CD4-positive, alpha-beta T cell treated with Interleukin-12 subunit alpha and Interleukin-12 subunit beta, for 1 hour (primary cell): ENCODE measurements at regions not wholly inside any gene's neighbourhood (a gene's known extent, or its start where the extent isn't known, plus 50 kb on each side); places are given as distances from the start of the nearest gene placed in this dataset.

Experiments
- DNase-seq: peaks from one replicate; pipeline ENCODE4 v3.0.0-alpha.2; 2020

DNA sequence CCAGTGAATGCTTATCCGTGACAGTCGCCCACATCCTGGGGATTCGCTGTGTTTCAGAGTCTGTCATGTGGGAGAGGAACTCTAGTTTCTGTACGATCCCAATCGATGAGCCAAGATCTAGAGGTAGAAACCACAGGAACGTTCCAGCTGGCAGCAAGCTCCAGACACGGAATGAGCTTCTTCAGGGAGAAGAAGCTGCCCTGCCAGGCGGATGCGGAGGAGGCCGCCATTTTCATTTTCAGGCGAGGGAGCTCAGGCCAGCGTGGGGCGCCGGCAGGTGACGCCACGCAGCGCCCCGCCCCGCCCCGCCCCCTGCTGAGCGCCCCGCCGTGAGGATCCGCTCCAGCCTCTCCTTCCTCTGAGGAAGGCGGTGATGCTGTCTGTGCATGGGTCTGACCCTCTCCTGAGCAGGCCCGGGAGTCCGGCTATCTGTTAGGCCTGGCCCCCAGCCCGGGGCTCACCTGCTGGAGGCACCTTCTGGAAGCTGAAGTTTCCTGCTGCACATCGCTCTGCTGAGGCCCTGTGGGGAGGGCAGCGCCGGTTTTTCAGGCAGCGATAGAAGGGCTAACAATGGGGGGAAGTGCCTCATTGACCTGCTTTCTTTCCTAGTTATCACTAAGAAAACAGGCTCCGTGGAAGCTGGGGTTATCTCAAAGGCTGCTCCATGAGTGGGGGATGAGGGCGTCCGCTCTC is 147.5 kb downstream of the ERMARD start:
- DNase-seq: no peak

DNA sequence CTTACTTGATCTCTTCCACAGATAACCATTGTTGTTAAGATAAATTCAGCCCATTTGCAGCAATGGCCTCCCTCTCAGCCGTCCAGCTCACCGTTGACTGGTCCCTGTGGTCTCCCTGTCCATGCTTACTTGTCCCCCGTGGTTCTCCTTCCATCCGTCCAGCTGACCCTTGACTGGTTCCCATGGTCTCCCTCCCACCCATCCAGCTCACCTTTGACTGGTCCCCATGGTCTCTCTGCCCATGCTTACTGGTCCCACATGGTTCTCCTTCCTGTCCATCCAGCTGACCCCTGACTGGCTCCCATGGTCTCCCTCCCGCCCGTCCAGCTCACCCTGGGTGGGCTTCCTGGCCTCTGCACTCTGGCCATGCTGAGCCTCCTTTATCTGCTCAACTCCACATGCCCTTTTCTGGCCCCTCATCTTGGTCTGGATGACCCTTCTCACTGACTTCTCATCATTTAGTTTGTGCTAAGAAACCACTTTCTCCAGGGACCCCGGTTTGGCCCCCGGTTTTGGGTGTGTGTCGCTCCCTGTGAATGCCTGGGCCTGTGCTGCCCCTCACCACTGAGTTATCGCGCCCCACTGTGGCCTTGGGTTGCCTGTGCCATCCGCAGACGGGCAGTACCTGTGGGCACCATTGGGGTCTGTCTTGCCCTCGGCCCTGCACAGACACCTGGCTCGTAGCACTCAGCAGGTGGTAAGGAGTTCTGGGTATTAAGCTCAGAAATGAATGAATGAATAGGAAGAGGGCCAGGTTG is 146.4 kb downstream of the ERMARD start:
- DNase-seq: no peak

DNA sequence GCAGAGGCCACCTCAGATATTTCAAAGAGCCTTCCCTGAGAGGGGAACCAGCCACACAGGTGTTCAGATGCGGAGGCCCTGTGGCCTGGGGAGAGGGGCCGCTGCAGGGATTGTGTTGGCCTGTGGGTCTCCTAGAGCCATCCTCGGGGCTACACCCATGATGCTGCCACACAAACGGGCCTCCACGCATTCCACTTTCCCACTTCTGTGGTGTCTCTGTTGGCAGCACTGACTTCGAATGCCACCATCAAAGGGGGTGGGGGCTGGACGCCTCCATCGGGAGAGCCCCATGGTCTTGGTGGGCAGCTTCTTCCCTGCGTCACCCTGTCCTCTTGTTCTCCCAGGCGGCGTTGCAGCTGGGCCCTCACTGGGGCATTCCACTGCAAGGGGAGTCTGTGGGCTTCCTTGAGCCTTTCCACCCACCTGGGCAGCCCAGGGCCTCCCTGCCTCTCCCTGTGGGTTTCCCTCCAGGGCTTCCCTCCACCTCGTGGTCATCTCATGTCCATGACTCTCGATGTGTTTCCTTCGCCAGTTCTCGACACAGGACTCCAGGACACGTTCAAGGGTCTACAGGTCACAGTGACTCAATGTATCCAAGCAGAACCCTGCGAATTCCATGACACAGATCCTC is 145.5 kb downstream of the ERMARD start:
- no peak for DNase-seq

DNA sequence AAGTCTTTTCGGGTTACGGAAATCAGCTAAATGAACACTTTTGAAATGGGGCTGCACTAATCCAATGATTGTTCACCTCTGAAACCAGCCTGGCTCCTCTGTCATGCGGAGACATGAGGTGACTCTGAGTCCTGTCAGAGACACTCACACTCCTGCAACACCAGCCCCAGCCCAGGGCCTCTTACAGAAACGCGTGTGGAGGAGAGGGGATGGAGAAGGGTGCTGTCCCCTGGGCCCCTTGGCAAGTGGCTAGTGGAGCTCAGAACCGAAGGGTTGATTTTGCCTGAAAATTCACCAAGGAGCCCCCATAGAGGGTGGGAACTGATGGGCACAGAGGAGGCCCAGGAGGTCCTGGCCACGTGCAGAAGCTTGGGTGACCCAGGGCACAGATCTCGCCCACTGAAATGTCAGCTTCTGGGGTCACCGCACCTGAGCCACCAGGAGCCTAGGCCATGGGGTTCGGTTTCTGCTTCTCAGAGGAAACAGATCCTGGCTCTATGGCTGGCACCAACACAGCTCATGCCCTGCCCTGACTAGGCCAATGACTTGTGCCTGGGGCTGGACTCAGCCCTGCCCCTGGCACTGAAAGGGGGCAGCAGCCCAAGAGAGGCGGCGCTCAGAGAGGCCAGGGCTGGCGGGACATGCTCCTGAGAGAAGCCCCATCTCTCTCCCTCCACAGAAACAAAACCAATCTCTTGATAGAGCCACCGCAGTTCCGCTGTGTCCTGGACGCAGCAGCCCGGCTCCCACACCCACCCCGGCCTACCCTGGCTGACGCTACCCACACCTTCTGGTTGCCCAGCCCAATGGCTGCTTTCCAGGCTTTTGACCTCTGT is 144.7 kb downstream of the ERMARD start:
- DNase-seq: no peak

DNA sequence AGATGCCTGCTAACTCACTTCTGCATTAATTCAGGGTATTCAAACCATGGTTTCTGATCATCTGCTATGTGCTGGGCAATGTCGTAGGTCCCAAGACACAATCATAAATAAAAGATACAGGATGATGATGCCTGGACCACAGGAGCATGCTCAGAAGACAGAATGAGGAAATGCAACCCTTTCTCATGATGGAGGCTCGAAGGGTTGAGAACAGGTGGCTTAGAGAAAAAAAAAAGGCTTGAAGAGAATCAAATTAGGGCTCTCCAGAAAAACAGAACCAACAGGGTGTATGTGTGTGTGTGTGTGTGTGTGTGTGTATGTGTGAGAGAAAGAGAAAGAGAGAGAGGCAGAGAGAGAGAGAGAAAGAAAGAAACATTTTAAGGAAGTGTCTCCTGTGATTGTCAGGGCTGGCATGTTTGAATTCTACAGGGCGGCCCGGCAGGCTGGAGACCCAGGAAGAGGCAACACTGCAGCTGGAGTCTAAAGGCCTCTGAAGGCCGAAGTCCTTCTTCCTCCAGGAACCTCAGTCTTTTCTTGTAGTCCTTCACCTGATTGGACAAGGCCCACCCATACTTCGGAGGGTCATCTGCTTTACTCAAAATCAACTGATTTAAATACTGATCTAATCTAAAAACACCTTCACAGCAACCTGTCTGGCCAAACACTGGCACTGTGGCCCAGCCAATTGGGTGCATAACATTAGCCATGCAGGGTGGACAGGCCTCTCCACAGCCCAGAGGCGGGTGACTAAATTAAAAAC is 143.8 kb downstream of the ERMARD start:
- DNase-seq: no peak

- DNase-seq: no peak
These were observed 143.0 kb downstream of the ERMARD start for GRCh38 chr6:169894377-169894960.

- DNase-seq: no peak
These were observed 142.2 kb downstream of the ERMARD start for GRCh38 chr6:169893624-169894023.

GRCh38 chr6:169891846-169892245 is 140.4 kb downstream of the ERMARD start:
- DNase-seq: no peak

DNA sequence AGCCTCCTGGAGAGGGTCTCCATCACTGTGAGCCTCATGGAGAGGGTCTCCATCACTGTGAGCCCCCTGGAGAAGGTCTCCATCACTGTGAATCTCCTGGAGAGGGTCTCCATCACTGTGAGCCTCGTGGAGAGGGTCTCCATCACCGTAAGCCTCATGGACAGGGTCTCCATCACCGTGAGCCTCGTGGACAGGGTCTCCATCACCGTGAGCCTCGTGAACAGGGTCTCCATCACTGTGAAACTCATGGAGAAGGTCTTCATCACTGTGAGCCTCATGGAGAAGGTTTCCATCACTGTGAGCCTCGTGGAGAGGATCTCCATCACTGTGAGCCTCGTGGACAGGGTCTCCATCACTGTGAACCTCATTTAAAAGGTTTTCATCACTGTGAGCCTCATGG is 140.0 kb downstream of the ERMARD start:
- DNase-seq: no peak

GRCh38 chr6:169890901-169891300 is 139.5 kb downstream of the ERMARD start:
- DNase-seq: no peak

DNA sequence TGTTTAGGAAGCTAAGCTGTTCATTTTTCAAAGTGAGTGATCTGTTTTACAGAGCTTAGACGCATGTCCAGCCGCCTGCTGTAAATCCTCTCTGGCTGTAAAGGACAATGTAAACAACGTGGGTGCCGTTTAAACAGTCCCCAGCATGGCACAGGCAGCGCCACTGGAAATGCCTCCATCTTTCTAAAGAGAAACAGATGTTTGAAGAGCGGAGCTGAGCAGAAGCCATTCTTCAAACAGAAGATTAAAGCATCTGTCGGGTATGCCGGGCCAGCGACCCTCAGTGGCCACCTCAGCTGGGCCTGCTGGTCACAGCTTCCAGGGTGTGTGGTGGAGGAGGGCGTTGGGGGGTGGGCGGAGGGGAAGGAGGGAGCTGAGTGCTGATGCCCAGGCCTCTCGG is 138.6 kb downstream of the ERMARD start:
- no peak for DNase-seq

DNA sequence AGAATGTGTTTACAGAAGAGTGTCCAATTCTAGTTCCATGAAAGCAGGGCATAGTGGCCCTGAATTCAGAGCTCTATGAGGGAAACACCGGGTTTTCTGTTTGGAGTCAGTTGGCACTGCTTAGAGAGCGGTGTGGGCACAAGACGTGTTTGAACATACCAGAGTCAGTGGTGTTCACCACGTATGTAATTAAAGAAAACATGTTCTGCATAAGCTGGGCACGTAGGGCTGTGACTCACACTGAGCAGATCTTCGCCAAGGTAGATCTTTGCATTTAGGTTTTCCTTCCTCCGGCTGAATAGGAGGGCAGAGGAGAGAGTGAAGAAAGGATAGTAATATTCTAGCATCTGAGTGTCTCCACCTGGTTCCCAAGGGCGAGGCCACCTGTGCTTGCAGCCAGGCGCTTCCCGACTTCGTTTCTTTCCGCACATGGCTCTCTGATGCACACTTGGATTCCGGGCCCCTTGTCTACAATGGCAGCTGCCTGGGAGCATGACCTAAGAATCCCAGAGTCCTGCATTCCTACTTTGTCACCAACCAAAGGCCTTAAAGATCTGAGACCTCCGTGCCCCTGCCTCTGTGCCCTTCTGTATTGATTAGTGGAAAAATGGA is 136.2 kb downstream of the ERMARD start:
- DNase-seq: no peak

DNA sequence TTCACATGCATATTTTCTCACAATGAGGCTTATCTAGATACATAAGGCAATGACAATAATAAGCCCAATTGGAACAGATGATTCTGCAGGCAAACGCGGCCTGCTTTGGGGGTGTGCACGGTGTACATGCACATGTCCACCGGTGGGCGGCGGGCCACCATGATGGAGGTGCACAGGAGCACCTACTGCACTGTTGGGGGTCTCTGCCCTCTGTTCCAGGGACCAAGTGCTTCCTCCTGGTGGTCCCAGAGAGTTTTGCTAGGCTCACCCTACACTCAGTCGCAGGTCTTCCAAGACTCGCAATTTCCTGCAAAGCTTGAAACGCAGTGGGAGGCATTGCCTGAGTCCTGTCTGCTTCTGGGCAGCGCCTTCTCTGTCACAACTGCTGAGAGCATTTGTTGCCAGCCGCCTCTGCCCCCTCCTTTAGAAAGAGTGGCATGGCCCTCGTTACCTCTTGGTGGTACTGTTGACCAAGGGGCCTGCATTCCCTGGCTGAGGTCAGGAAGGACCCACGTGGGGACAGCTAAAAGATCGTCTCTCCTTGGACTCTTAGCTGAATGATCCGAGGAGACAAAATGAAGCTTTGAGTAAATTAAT is 135.3 kb downstream of the ERMARD start:
- DNase-seq: no peak

DNA sequence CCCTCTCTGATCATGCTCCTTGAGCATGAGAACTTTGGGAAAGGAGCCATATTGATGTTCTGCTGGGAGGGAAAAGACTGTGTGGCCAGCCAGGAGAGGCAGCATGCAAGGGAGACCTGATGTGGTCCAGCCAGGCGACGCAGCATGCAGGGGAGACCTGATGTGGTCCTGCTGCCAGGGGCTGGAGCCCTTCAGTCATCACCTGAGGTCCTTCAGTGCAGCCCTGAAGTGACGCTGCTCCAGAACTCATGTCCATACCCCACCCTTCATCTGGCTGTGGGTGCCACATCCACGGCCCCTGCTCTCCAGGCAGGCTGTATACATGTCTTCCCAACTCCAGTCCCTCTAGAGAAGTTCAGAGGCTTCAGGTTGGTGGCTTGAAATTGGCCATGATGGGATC is 134.4 kb downstream of the ERMARD start:
- no peak for DNase-seq

- DNase-seq: no peak
These were observed 133.7 kb downstream of the ERMARD start for GRCh38 chr6:169885131-169885530.

DNA sequence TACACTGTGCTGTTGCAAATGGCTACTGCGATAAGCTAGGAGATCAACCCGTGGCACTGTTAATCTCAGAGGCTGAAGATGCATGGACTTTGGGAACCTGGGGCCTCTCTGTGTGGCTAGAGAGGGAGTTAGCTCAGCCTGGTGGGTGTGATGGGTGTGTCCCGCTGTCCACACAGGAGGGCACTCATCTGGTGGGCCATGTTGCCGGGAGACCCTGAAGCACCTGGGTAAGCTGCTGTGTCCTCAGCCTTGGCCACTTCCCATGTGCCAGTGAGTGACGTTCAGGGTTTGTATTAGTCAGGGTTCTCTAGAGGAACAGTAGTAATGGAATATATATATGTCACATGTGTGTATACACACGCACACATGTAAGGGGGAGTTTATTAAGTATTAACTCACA is 132.7 kb downstream of the ERMARD start:
- DNase-seq: no peak

DNA sequence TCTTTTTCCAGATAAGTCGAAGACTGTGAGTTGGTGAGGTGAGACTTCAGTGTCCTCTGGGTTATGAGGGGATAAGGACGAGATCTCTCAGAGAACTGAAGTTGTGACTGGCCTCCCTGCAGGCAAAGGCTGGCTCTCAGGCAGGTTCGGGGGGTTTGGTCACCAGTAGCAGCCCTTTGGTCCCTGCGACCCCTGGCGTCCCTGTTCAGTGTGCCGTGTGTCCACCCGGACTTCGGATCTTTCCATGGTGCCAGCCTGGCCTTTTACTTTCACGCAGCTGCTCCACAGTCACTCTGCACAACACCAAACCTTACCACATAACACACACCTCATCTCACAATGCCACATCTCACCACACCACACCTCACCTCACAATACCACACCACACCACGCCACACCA is 131.9 kb downstream of the ERMARD start:
- no peak for DNase-seq

DNA sequence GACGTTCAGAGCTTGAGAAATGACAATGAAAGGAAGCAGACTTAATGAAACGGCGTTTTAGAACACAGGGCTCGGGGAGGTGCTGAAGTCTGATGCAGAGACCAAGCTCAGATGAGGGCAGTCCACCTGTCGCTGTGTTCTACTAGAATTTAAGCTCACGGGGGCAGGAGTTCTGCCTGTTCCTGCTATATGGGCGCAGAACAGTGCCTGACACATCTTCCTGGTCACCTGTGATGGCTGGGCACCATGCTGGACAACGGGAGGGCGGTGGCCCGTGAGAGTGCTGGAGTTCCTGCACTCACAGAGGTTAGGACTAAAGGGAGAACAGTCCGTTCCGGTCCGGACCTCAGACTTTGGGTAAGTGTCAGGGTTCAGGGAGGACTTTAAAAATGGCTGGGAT is 130.6 kb downstream of the ERMARD start:
- no peak for DNase-seq

DNA sequence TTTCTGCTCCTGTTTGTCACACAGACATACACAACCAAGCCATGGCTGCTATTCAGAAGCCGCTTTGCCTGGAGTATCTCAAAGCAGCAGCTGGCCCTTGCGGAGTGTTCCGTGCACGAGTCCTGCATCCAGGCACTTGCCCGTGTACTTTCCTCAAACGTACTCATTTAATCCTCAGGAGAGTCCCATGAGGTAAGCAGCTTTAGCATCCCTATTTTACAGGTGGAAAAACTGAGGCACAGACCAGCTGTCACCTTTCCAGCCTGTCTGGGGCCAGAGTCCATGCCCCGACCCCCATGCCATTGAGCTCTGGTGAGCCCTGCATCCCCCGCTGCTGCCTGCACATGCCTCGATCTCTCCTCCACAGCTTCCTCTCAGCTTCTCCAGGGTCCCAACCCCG is 130.0 kb downstream of the ERMARD start:
- DNase-seq: no peak

GRCh38 chr6:169880516-169880915 is 129.1 kb downstream of the ERMARD start:
- DNase-seq: no peak

GRCh38 chr6:169869301-169869700 is 117.9 kb downstream of the ERMARD start:
- DNase-seq: no peak
